ENCODE measurements at regions not wholly inside any gene's neighbourhood (a gene's known extent, or its start where the extent isn't known, plus 50 kb on each side); places are given as distances from the start of the nearest gene placed in this dataset.

DNA sequence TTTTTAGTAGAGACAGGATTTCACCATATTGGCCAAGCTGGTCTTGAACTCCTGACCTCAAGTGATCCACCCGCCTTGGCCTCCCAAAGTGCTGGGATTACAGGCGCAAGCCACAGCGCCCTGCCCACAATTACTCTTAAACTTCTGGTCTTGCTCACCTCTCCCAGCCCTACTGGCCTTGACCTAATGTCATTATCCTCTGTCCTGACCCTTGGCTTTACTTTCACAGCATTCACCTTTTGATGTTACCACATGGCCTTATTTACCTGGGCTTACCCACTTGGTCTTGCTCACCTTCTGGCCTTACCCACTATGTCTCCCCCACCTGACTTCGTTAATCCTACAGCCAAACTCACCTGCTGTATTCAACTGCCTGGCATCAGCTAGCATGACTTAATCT, 105.9 kb downstream of the IL12A start:
- Histone ChIP-seq H2AFZ (ENCODE audit: low read depth, low read length) (no peak overlapping the region), H4K20me1 (ENCODE audit: insufficient read depth, low read length) (no peaks in the 10 kb centered on the region), H3K36me3 (ENCODE audit: insufficient read depth, low read length) (no peaks in the 10 kb centered on the region), H3K27ac (ENCODE audit: low read length) (no peak overlapping the region), H3K9me3 (ENCODE audit: insufficient read depth, low read length, severe bottlenecking) (no peaks in the 10 kb centered on the region), H3K27me3 (ENCODE audit: insufficient read depth, low read length, poor library complexity) (no peaks in the 10 kb centered on the region), H3K4me1 (ENCODE audit: insufficient read depth, low read length) (no peaks in the 10 kb centered on the region), H3K79me2 (ENCODE audit: insufficient read depth, low read length) (no peaks in the 10 kb centered on the region), H3K4me2 (ENCODE audit: insufficient read depth, low read length) (no peak overlapping the region), H3K4me3 (ENCODE audit: low read depth in 1 of 2, low read length in 2 of 2) (no peak overlapping the region), H3K9ac (ENCODE audit: low read depth, low read length) (no peak overlapping the region)
- ATAC-seq (ENCODE audit: insufficient read depth, low read depth), result no peak
- TF ChIP-seq, protein P1, sequence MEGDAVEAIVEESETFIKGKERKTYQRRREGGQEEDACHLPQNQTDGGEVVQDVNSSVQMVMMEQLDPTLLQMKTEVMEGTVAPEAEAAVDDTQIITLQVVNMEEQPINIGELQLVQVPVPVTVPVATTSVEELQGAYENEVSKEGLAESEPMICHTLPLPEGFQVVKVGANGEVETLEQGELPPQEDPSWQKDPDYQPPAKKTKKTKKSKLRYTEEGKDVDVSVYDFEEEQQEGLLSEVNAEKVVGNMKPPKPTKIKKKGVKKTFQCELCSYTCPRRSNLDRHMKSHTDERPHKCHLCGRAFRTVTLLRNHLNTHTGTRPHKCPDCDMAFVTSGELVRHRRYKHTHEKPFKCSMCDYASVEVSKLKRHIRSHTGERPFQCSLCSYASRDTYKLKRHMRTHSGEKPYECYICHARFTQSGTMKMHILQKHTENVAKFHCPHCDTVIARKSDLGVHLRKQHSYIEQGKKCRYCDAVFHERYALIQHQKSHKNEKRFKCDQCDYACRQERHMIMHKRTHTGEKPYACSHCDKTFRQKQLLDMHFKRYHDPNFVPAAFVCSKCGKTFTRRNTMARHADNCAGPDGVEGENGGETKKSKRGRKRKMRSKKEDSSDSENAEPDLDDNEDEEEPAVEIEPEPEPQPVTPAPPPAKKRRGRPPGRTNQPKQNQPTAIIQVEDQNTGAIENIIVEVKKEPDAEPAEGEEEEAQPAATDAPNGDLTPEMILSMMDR (IDR thresholded peaks at IDR 0.05; ENCODE audit: borderline replicate concordance, extremely low read depth, low read length, poor library complexity, severe bottlenecking), result no peak
- TF ChIP-seq EZH2 (IDR thresholded peaks at IDR 0.05; ENCODE audit: borderline replicate concordance, low read depth, low read length, severe bottlenecking), result no peak
- DNase-seq, result no peak

DNA sequence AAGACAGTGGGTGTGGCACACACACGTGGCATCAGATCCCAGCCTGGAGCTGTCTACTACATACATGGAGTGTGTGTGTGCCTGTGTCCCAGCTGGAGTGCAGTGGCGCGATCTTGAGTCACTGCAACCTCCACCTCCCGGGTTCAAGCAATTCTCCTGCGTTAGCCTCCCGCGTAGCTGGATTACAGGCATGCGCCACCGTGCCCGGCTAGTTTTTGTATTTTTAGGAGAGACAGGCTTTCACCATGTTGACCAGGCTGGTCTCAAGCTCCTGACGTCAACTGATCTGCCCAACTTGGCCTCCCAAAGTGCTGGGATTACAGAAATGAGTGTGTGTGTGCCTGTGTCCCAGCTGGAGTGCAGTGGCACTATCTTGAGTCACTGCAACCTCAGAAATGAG, 108.8 kb downstream of the IL12A start:
- Histone ChIP-seq H3K4me1 (ENCODE audit: insufficient read depth, low read length) (no peaks in the 10 kb centered on the region), H3K9ac (ENCODE audit: low read depth, low read length) (no peak overlapping the region), H3K36me3 (ENCODE audit: insufficient read depth, low read length) (no peaks in the 10 kb centered on the region), H3K4me3 (ENCODE audit: low read depth in 1 of 2, low read length in 2 of 2) (no peak overlapping the region), H3K4me2 (ENCODE audit: insufficient read depth, low read length) (no peak overlapping the region), H3K79me2 (ENCODE audit: insufficient read depth, low read length) (no peaks in the 10 kb centered on the region), H3K27ac (ENCODE audit: low read length) (no peak overlapping the region), H3K27me3 (ENCODE audit: insufficient read depth, low read length, poor library complexity) (no peaks in the 10 kb centered on the region), H4K20me1 (ENCODE audit: insufficient read depth, low read length) (no peaks in the 10 kb centered on the region), H2AFZ (ENCODE audit: low read depth, low read length) (no peak overlapping the region), H3K9me3 (ENCODE audit: insufficient read depth, low read length, severe bottlenecking) (no peaks in the 10 kb centered on the region)
- DNase-seq, result no peak
- TF ChIP-seq, protein P1 (IDR thresholded peaks at IDR 0.05; ENCODE audit: borderline replicate concordance, extremely low read depth, low read length, poor library complexity, severe bottlenecking), result no peak
- TF ChIP-seq EZH2 (IDR thresholded peaks at IDR 0.05; ENCODE audit: borderline replicate concordance, low read depth, low read length, severe bottlenecking), result no peak
- no peak for ATAC-seq (ENCODE audit: insufficient read depth, low read depth)

DNA sequence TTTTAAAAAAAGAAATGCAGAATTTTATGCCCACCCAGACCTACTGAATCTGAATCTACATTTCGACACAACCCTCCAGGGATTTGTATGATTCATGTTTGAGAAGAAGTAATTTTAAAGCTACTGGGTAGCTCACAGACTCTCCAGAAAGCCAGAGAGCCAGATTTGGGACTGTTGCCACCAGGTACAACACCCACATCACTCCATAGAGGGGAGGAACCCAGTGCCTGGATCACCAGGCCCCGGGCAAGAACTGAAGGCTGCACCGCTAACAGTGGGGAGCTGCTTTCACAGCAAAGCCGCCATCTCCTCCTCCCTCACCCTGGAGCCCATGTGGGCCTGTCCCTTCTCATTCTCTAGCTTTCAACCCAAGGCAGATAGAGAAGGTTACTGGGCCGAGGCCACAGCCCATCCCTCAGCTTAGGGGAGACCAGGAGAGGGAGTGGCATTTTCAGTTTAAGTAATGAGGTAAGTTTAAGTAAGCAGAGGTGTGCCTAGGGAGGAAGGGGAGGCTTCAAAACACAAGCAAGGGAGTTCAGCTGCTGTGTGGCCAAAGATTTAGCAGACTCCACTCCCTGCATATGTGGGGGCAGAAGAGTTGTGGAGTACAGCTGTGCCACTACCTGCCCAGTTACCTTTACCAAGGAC, 109.8 kb downstream of the IL12A start:
- no peak overlapping the region for H3K27ac ChIP-seq (ENCODE audit: low read length)
- no peak overlapping the region for H3K4me2 ChIP-seq (ENCODE audit: insufficient read depth, low read length)
- H2AFZ ChIP-seq (ENCODE audit: low read depth, low read length), result no peak overlapping the region
- TF ChIP-seq, protein P1 (IDR thresholded peaks at IDR 0.05; ENCODE audit: borderline replicate concordance, extremely low read depth, low read length, poor library complexity, severe bottlenecking), result no peak
- TF ChIP-seq EZH2 (IDR thresholded peaks at IDR 0.05; ENCODE audit: borderline replicate concordance, low read depth, low read length, severe bottlenecking), result no peak
- no peaks in the 10 kb centered on the region for H3K9me3 ChIP-seq (ENCODE audit: insufficient read depth, low read length, severe bottlenecking)
- H3K4me3 ChIP-seq (ENCODE audit: low read depth in 1 of 2, low read length in 2 of 2), result no peak overlapping the region
- DNase-seq (no peak), ATAC-seq (ENCODE audit: insufficient read depth, low read depth) (no peak)
- H3K36me3 ChIP-seq (ENCODE audit: insufficient read depth, low read length), result no peaks in the 10 kb centered on the region
- no peaks in the 10 kb centered on the region for H3K79me2 ChIP-seq (ENCODE audit: insufficient read depth, low read length)
- H3K9ac ChIP-seq (ENCODE audit: low read depth, low read length), result no peak overlapping the region
- H3K4me1 ChIP-seq (ENCODE audit: insufficient read depth, low read length), result no peaks in the 10 kb centered on the region
- H3K27me3 ChIP-seq (ENCODE audit: insufficient read depth, low read length, poor library complexity), result no peaks in the 10 kb centered on the region
- no peaks in the 10 kb centered on the region for H4K20me1 ChIP-seq (ENCODE audit: insufficient read depth, low read length)
